GM20000 (cell line): ENCODE measurements at regions not wholly inside any gene's neighbourhood (a gene's known extent, or its start where the extent isn't known, plus 50 kb on each side); places are given as distances from the start of the nearest gene placed in this dataset.

Experiments used
- DNase-seq: peaks from one replicate; pipeline ENCODE4 v3.0.0; 2012; ENCODE audit warnings: low spot score
- CTCF ChIP-seq: IDR thresholded peaks from 2 replicates; pipeline ENCODE4 v1.5.1; 2012; ENCODE audit warnings: mild to moderate bottlenecking, control low read depth; ENCODE audit errors: extremely low read depth, missing control alignments

- no peak for DNase-seq
- TF ChIP-seq CTCF: no peak
Observed at GRCh38 chr5:33067291-33067690, 356.2 kb downstream of the NPR3 start.

- TF ChIP-seq CTCF: no peak
- DNase-seq: no peak
Observed at GRCh38 chr5:33068786-33069185, 357.7 kb downstream of the NPR3 start.

- TF ChIP-seq CTCF: no peak
- no peak for DNase-seq
Observed at GRCh38 chr5:33072296-33072695, 361.2 kb downstream of the NPR3 start.

- DNase-seq: no peak
- TF ChIP-seq CTCF: no peak
Observed at GRCh38 chr5:33072726-33073125, 361.6 kb downstream of the NPR3 start.

GRCh38 chr5:33073881-33074327 lies 362.8 kb downstream of the NPR3 start:
- TF ChIP-seq CTCF: no peak
- DNase-seq: no peak

GRCh38 chr5:33074548-33074947 lies 363.4 kb downstream of the NPR3 start:
- TF ChIP-seq CTCF: no peak
- DNase-seq: no peak

- no peak for DNase-seq
- no peak for TF ChIP-seq CTCF
Observed at GRCh38 chr5:33075731-33076130, 364.6 kb downstream of the NPR3 start.

GRCh38 chr5:33079548-33079947 lies 361.2 kb upstream of the TARS1 start:
- no peak for DNase-seq
- no peak for TF ChIP-seq CTCF
